IMR-90 (cell line): ENCODE measurements at regions not wholly inside any gene's neighbourhood (a gene's known extent, or its start where the extent isn't known, plus 50 kb on each side); places are given as distances from the start of the nearest gene placed in this dataset.

Source experiments
- BHLHE40 ChIP-seq: fragments of 150-350 bp; IDR thresholded peaks from 2 replicates; pipeline ENCODE4 v1.6.1; 2016; ENCODE audit warnings: mild to moderate bottlenecking, low read depth, low read length
- CHD1 ChIP-seq: IDR thresholded peaks from 2 replicates; pipeline ENCODE4 v1.6.1; 2012; ENCODE audit warnings: low read depth, low read length, improper control_type of control experiment
- CTCF ChIP-seq: conservative IDR thresholded peaks from 2 replicates; pipeline ENCODE4 v1.5.1; 2012; ENCODE audit warnings: mild to moderate bottlenecking, low read depth, low read length, improper control_type of control experiment
- FOS ChIP-seq: fragments of 150-350 bp; IDR thresholded peaks from 2 replicates; pipeline ENCODE4 v1.6.1; 2016; ENCODE audit warnings: low read depth, low read length
- MAZ ChIP-seq: IDR thresholded peaks from 2 replicates; pipeline ENCODE4 v1.6.1; 2012; ENCODE audit warnings: low read depth, mild to moderate bottlenecking, low read length, improper control_type of control experiment, moderate library complexity, borderline replicate concordance
- RCOR1 ChIP-seq: IDR thresholded peaks from 2 replicates; pipeline ENCODE4 v1.6.1; 2012; ENCODE audit warnings: mild to moderate bottlenecking, low read length, improper control_type of control experiment; ENCODE audit not compliant: insufficient replicate concordance

- TF ChIP-seq CTCF (no peak), MAZ (no peak), BHLHE40 (no peak), RCOR1 (no peak), FOS (no peak), CHD1 (no peak)
Observed at GRCh38 chr7:22557167-22557566, 57.2 kb upstream of the STEAP1B start (continued).
